ENCODE measurements at regions not wholly inside any gene's neighbourhood (a gene's known extent, or its start where the extent isn't known, plus 50 kb on each side); places are given as distances from the start of the nearest gene placed in this dataset.

- DNase-seq = no peak
Observed at GRCh38 chr5:143554918-143555477, 151.5 kb upstream of the NR3C1 start.

GRCh38 chr5:143554187-143554717 lies 150.8 kb upstream of the NR3C1 start:
- DNase-seq = no peak

- no peak for DNase-seq
Observed at GRCh38 chr5:143552680-143553079, 149.2 kb upstream of the NR3C1 start.

DNA sequence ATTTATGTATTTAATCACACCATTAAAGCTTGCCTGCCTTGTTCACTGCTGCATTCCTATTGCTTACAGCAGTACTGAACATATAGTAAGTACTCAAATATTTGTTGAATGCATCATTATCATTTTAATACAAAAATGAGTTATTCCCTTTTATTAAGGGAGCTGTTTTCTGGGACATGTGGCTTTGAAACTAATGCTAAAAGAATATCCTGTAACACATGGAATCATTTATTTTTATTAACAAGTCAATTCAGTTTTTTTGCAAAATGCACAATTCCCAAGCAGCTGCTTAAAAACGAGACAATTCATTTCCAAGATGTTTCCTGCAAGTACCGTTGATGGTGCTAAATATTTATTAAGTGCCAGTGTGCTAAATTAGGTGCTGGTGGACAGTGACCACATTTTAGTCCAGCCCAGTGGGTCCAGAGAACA lies 148.3 kb upstream of the NR3C1 start:
- no peak for DNase-seq

DNA sequence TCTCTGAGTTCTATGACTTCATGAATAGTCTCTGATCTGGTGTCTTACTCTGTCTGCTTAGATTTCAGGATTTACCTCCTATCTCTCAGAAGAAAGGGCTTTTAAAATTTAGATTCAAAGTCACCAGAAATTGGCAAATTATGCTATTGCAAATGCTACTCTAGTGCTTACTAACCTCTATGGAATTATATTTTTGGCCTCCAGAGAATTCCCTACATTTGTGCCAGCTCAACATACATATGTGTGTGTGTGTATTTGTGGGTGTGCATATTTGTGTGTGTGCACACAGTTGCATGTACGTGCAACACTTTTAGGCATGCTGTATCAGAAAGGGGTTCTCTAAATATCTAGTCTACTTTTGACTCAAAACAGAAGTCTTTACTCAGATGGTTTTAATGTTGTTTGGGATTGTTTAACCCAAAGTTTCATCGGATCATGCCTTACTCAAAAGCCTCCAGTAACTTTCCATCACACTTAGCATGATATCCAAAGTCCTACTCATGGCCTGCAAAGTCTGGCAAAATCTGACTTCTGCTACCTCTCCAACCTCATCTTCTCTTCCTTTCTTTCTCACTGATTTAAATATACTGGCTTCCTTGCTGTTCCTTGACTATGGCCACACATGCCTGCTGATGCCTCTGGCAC lies 147.6 kb upstream of the NR3C1 start:
- DNase-seq = no peak

- no peak for DNase-seq
Observed at GRCh38 chr5:143547342-143547741, 143.9 kb upstream of the NR3C1 start.

DNA sequence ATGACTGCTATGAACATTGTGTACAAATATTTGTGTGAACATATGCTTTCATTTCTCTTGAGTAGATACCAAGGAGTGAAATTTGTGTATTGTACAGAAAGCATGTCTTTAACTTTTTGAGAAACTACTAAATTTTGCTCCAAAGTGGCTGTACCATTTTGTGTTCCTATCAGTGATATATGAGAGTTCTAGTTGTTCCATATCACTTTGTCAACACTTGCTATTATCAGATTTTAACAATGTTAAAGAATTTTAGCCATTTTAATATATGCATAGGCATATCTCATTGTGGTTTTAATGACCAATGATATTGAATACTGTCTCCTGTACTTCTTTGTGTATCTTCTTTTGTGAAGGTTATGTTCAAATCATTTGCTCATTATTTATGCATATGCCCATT lies 142.9 kb upstream of the NR3C1 start:
- no peak for DNase-seq

GRCh38 chr5:143544606-143545005 lies 141.1 kb upstream of the NR3C1 start:
- no peak for DNase-seq

- DNase-seq = no peak
Observed at GRCh38 chr5:143543358-143544255, 140.1 kb upstream of the NR3C1 start.

GRCh38 chr5:143542798-143543144 lies 139.3 kb upstream of the NR3C1 start:
- no peak for DNase-seq

DNA sequence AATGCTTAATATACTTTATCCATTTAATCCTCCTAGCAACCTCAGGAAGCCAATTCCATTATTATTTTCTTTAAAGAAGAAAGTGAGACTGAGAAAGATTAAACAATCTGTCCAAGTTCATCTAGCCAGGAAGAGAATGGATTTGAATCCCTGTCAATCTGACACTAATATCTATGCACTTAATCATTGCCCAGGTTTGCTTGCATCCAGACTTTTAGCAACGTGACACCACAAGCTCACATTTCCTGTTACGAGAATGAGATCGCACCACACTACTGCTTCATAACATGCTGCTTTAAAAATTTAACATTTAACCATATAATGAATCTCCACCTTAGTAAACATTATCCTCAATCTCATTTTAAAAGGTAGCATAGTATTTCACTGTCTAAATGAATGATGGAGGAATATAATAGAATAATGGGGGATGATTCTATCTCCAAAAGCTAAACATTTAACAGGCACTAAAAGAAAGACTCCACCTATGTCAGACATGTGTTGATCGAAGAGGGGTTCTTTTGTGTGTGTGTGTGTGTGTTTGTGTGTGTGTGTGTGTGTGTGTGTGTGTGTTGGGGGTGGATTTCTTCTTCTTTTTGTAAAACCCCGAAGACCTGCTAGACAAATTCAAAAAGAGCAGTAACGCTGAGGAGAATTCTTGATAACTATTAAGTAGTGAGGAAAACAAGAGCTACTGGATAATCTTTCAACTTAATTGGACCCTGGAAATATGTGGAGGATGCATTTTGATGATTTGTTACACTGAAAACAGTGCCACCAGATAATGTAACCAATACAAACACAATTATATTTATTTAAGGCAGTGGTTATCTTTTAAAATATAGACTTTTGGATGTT lies 138.7 kb upstream of the NR3C1 start:
- no peak for DNase-seq

GRCh38 chr5:143539742-143540141 lies 136.3 kb upstream of the NR3C1 start:
- no peak for DNase-seq

GRCh38 chr5:143537056-143537455 lies 133.6 kb upstream of the NR3C1 start:
- no peak for DNase-seq

DNA sequence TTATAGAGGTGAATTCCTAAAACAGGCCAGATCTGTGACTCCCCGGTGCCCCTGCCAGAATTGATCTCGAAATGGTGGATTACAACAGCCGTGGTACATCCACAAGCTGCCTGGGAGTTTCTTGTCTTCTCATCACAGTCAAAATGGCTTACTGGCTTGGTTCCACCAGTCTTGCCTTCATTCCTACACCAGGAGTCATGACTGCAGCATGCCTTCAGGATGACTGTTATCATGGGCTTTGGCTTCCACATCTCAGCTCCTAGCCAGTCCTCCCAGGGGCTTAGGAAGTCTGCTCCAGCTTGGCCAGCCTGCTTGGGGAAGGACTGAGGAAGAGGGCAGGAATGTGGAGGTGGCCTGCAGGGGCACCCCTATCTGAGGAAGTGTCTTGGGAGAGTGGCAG lies 132.9 kb upstream of the NR3C1 start:
- no peak for DNase-seq

- no peak for DNase-seq
Observed at GRCh38 chr5:143534761-143535154, 131.3 kb upstream of the NR3C1 start.

- DNase-seq = no peak
Observed at GRCh38 chr5:143533978-143534760, 130.7 kb upstream of the NR3C1 start.

DNA sequence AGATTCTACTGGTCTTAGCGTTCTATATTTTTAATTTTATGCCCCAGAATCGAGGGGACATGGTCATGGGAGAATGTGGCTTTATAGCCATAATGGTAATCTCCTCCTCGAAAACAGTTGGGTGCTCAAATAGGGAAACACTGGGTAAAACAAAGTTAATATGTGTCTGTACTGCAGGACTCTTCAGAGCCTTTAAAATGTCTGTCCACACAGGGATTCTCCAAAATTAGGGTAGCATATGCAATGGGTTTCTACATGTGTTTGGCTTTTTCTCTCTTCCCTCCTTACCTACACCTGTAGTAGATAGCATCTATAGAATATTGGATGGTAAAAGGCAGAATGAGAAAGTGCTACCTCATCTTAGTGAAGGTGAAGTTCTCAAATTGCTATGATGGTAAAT lies 130.0 kb upstream of the NR3C1 start:
- DNase-seq = no peak

GRCh38 chr5:143527808-143528207 lies 124.3 kb upstream of the NR3C1 start:
- no peak for DNase-seq

GRCh38 chr5:143525176-143525575 lies 121.7 kb upstream of the NR3C1 start:
- DNase-seq = no peak

- no peak for DNase-seq
Observed at GRCh38 chr5:143524338-143524945, 121.0 kb upstream of the NR3C1 start.

DNA sequence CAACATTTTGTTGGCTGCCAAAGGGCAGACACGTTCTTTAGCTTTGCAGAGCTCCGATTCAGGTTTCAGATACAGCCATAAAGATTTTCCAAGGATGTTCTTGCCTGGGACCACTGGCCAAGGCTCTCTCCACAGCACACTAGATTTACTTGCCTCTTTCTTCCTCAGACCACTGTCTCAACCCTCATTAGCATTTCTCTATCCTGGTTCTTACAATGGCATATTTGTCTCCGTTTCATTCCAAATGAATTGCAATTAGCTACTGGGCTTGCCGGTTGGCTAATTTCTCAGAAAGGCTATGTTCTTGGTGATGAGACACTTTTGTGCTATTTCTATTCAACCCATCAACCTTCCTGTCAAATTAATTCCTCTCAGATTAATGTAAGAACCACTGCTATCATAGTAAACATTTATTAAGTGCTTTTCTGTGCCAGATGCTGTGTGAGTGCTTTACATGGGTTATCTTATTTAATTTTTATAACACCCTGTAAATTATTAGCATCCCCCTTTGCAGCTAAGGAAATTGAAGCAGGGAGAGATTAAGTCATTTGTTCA lies 118.4 kb upstream of the NR3C1 start:
- no peak for DNase-seq
